GM12891 (cell line): ENCODE measurements at regions not wholly inside any gene's neighbourhood (a gene's known extent, or its start where the extent isn't known, plus 50 kb on each side); places are given as distances from the start of the nearest gene placed in this dataset.

ENCODE experiments used
- DNase-seq: peaks from one replicate; pipeline ENCODE4 v3.0.0; 2011; ENCODE audit warnings: low spot score; ENCODE audit not compliant: insufficient read length
- FAIRE-seq: peaks from 2 replicates; lab custom pipeline; 2011; peaks lifted over from hg19 to GRCh38; lab: Jason Lieb, UNC
- PAX5 ChIP-seq: IDR thresholded peaks from 2 replicates; pipeline ENCODE4 v1.6.1; 2011; ENCODE audit warnings: low read length, moderate library complexity, mild to moderate bottlenecking; ENCODE audit not compliant: insufficient read depth, severe bottlenecking
- POLR2A ChIP-seq: IDR thresholded peaks from 2 replicates; pipeline ENCODE4 v1.6.1; 2011; ENCODE audit warnings: low read depth, low read length, control low read depth
- POLR2AphosphoS5 ChIP-seq: IDR thresholded peaks from 2 replicates; pipeline ENCODE4 v1.6.1; 2011; ENCODE audit warnings: low read depth, low read length, control low read depth
- POU2F2 ChIP-seq: IDR thresholded peaks from 2 replicates; pipeline ENCODE4 v1.6.1; 2011; ENCODE audit warnings: low read depth, mild to moderate bottlenecking, control low read depth, low read length, moderate library complexity
- SPI1 ChIP-seq: IDR thresholded peaks from 2 replicates; pipeline ENCODE4 v1.6.1; 2011; ENCODE audit warnings: low read depth, low read length, control low read depth
- TAF1 ChIP-seq: IDR thresholded peaks from 2 replicates; pipeline ENCODE4 v1.6.1; 2011; ENCODE audit warnings: low read depth, low read length, control low read depth

DNA sequence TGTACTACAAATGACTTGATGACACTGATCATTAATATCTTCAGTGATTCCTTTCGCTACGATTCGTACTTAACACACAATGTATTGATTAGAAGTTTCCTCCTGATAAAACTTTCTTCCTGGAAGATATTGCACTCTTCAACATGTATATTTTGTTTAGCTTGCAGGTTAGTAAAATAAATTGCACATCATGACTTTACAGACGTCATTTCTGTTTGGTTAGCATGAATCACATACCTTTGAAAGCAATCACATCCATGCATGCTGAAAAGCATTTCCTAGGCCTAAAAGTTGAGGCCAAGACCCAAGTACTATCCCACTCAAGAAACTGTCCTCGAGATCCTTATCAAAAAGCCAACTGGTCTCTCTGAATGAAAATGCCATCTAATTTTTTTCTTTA lies 1841.0 kb upstream of the PCDH7 start:
- no peak for TF ChIP-seq PAX5
- TF ChIP-seq POLR2A = no peak
- no peak for TF ChIP-seq POU2F2
- TF ChIP-seq POLR2AphosphoS5 = no peak
- no peak for TF ChIP-seq TAF1

DNA sequence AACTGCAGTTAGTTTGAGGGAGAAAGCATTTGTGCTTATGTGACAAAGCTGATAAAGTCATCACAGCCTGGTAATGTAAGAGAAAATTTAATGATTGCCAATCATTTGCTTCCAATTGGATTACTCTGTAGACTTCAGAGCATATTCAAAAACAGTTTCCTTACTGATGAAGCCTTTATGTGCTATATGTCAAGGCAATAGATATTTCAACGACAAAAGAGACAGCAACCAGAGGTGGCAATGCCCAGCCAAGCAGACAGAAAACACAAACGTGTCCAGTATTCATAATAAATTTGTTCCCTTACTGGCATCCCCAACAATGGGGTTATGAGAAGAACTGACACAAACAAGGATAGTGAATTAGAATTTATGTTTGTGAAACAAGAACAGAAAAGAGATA lies 1840.3 kb upstream of the PCDH7 start:
- TF ChIP-seq TAF1 (no peak), PAX5 (no peak), POLR2AphosphoS5 (no peak), POU2F2 (no peak), SPI1 (no peak), POLR2A (no peak)
- FAIRE-seq (no peak), DNase-seq (no peak)

More for the DNA sequence above, 1841.0 kb upstream of the PCDH7 start:
- no peak for DNase-seq
- FAIRE-seq = no peak

DNA sequence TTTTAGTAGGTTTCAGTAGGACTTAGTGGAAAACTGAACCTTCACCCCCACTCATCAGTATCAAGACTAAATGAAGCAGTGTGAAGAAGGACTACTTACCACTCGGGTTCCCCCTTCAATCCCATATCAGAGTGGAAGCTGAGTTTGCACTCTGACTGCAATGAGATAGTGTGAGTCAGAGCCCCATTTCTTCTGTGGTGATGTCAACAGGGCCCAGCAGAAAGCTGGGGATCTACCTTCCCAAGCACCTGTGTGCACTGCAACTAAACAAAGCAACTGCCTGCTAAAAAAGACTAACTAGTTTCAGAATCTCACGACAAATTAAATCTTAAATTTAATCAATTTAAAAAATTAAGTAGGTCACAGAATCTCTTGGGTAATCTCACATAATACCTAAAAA lies 1837.0 kb upstream of the PCDH7 start:
- TF ChIP-seq TAF1 (no peak), POU2F2 (no peak), SPI1 (no peak), POLR2A (no peak), PAX5 (no peak), POLR2AphosphoS5 (no peak)
- DNase-seq (no peak), FAIRE-seq (no peak)

DNA sequence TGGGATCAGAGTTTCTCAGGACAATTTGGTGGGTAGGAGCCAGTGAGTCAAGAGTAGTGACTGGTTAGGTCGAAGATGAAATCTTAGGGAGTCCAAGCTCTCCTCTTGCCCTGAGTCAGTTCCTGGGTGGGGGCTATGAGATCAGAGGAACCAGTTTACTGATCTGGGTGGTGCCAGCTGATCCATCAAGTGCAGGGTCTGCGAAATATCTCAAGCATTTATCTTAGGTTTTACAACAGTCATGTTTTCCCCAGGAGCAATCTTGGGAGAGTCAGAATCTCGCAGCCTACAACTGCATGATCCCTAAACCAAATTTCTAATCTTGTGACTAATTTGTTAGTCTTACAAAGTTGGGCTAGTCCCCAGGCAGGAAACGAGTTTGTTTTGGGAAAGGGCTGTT lies 1833.2 kb upstream of the PCDH7 start:
- no peak for DNase-seq
- TF ChIP-seq SPI1 = no peak
- TF ChIP-seq TAF1 = no peak
- TF ChIP-seq POU2F2 = no peak
- TF ChIP-seq POLR2A = no peak
- TF ChIP-seq POLR2AphosphoS5 = no peak
- no peak for TF ChIP-seq PAX5
- FAIRE-seq = no peak

DNA sequence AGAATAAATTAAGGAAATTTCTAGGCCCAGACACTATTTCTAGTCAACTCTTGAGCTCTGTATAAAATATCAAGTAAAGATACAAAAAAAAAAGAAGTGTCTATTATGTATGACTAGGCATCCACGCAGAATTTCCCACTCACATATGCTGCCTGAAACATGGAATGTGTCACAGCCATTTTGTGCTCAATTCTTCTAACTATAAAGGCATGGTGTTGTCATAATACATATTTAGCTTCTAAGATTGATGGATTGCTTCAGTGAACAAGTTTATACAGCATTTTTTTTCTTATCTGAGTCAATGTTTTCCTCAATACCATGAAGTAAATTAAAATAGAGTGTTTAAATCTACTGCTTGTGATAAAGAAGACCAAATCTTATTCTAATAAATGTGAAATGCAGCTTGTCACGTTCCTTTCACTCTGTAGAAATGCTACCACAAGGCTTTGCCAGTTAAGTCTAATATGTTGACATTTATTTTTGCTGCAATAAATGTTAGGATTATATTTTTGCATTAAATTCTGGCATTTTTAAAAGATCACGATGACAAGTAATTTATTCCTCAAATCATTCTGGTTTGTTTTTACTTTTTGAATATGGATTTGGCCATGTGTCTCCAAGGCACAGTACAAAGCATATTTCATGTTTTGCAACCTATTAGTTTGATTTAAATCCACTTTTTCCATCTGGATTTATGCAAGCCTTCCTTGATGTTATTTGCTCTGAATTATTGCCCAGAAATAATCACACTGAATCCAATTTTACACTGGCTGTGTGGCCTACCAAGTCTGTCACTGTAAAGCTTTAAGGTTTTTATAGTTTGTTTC lies 1829.0 kb upstream of the PCDH7 start:
- TF ChIP-seq POU2F2 = no peak
- TF ChIP-seq POLR2AphosphoS5 = no peak
- TF ChIP-seq SPI1 = no peak
- DNase-seq (no peak), FAIRE-seq (no peak)

DNA sequence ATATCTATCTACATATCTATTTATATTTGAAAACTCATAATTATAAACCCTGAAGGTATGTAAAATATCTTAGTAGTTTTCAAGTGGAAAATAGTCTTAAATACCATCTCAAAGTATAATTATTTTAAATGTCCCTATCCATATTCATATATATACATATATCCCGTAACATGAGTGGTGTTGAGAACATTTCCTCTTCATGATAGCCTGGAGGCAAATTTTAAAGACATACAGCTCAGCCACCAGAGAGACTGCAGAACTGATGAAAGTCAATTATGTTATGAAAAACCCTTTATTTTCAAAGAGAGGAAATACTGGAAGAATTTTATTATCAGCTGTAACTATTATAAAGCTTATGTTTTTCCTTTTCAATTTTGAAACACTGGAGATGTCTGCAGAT lies 1806.7 kb upstream of the PCDH7 start:
- TF ChIP-seq TAF1 (no peak), POLR2A (no peak), PAX5 (no peak), SPI1 (no peak)
- FAIRE-seq = no peak
- no peak for DNase-seq

DNA sequence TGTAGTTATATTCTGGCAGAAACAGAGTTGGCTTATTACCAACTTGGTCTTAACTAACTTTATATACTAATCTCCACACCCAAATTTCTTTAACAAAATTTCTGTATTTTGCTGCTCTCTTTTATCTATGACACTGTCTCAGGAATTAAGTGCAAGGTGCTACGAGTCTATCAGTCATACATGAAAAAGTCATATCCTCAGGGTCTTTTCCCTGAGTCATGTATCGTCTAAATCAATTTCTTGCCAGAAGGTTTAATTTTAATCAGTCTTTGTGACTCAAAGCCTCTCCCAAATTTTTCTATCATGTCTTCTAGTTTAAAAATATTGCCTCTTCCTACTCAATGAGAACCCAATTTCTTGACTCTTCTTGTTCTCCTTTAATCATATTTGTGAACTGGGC lies 1803.6 kb upstream of the PCDH7 start:
- FAIRE-seq = no peak
- no peak for TF ChIP-seq POU2F2
- TF ChIP-seq SPI1 = no peak
- no peak for TF ChIP-seq POLR2AphosphoS5
- no peak for DNase-seq

DNA sequence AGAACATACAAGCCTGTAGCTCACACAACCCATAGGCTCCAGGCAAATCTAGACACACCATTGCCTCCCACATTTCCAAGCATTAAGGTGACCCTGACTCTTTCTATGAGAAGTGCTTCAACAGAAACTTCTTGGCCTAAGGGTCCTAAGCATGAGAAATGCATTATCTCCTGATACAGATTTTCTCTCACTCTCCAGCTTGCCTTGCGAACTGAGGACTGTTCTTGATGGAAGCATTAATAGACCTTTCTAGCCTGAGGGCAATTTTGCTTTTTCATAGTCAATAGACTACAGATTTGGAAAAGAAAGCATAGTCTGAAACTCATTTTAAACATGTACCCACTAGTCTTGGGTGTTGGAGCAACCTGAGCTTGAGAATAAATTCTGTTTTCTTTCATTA lies 1801.3 kb upstream of the PCDH7 start:
- FAIRE-seq (no peak), DNase-seq (no peak)
- TF ChIP-seq PAX5 (no peak), POU2F2 (no peak), SPI1 (no peak), TAF1 (no peak), POLR2A (no peak), POLR2AphosphoS5 (no peak)

DNA sequence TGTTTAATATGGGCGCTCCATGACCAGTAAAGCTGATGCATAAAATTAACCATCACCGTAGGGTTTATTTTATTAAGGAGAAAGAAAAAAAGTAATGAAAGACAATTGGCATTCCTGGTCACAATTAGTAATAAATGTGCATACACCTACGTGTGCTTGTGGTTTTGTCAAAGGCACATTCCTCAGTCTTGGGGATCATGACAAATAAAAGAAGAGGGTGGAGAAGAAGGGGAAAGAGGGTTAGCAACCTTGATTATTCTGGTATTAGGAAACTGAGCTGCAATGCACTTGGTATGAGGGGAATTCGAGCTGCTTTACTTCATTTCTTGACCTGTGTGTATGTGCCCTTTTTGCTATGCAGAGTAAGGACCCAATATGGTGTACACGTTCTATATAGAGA lies 1798.3 kb upstream of the PCDH7 start:
- FAIRE-seq (no peak), DNase-seq (no peak)
- no peak for TF ChIP-seq SPI1
- no peak for TF ChIP-seq TAF1
- no peak for TF ChIP-seq POLR2AphosphoS5
- TF ChIP-seq POLR2A = no peak
- no peak for TF ChIP-seq PAX5
- no peak for TF ChIP-seq POU2F2

DNA sequence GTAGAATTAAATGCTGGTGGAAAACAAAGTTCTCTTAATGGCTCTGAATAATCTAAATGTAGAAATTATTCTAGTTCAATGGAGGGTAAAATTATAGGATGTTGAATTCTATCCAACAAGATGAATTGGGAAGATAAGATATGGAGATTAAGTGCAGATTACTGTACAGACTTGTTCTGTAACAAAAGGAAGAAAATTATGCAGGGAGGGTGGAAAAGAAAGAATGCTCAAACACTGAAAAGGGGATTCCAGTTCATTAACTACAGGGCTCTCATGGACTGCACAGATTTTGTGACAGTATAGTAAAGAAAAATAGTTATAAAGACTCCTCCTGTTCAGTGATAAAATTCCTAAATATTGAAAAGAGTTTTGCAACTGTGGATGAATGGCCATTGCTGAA lies 1794.0 kb upstream of the PCDH7 start:
- TF ChIP-seq POLR2A = no peak
- no peak for TF ChIP-seq POU2F2
- TF ChIP-seq SPI1 = no peak
- TF ChIP-seq POLR2AphosphoS5 = no peak
- TF ChIP-seq TAF1 = no peak
- TF ChIP-seq PAX5 = no peak
- no peak for DNase-seq
- FAIRE-seq = no peak
